ENCODE measurements at regions not wholly inside any gene's neighbourhood (a gene's known extent, or its start where the extent isn't known, plus 50 kb on each side); places are given as distances from the start of the nearest gene placed in this dataset.

GRCh38 chr12:77678621-77679020, 152.1 kb upstream of the NAV3 start:
- Histone ChIP-seq H2AFZ (ENCODE audit: low read depth, low read length) (no peak overlapping the region), H4K20me1 (replicated peaks; ENCODE audit: control insufficient read depth, insufficient read depth, low read length) (no peaks in the 10 kb centered on the region), H3K9me1 (ENCODE audit: control insufficient read depth, insufficient read depth, low read length) (no peaks in the 10 kb centered on the region), H3K9me3 (replicated peaks; ENCODE audit: control insufficient read depth, insufficient read depth, low read depth, low read length) (no peaks in the 10 kb centered on the region), H3K4me1 (replicated peaks in 1 of 2; ENCODE audit: control insufficient read depth in 2 of 2, insufficient read depth in 2 of 2, low read length in 2 of 2) (no peaks in the 10 kb centered on the region), H3K4me3 (no peak overlapping the region), H3K27me3 (ENCODE audit: control insufficient read depth in 2 of 2, insufficient read depth in 2 of 2, low read length in 2 of 2) (no peaks in the 10 kb centered on the region), H3K4me2 (ENCODE audit: insufficient read depth, low read length) (no peak overlapping the region), H3K9ac (ENCODE audit: insufficient read depth in 1 of 2, low read depth in 2 of 2, low read length in 2 of 2) (no peak overlapping the region), H3K36me3 (ENCODE audit: control insufficient read depth, insufficient read depth, low read length) (no peaks in the 10 kb centered on the region), H3K27ac (ENCODE audit: extremely low read depth, low read depth, low read length) (no peak overlapping the region), H3K79me2 (ENCODE audit: control insufficient read depth, insufficient read depth, low read length) (no peaks in the 10 kb centered on the region)
- no TSS peak for BruUV-seq (replicated peaks)
- ATAC-seq (no peak), FAIRE-seq (no peak), DNase-seq (ENCODE audit: extremely low read depth in 1 of 4, low spot score in 3 of 4) (no peak)
- TF ChIP-seq ZNF133 (CRISPR knock-in tag; IDR thresholded peaks at IDR 0.05) (no peak), CEBPG (CRISPR knock-in tag; IDR thresholded peaks at IDR 0.05) (no peak), CEBPG (tag; conservative IDR thresholded peaks at IDR 0.05 in 1 of 2, IDR thresholded peaks at IDR 0.05 in 1 of 2) (no peak), MCM7 (IDR thresholded peaks at IDR 0.05) (no peak), SMAD3 (CRISPR knock-in tag; conservative IDR thresholded peaks at IDR 0.05) (no peak), HDGF (IDR thresholded peaks at IDR 0.05) (no peak), ZFP30 (CRISPR knock-in tag; IDR thresholded peaks at IDR 0.05; ENCODE audit: borderline replicate concordance) (no peak), LCOR (CRISPR knock-in tag; IDR thresholded peaks at IDR 0.05) (no peak), MYBL2 (IDR thresholded peaks at IDR 0.05; ENCODE audit: low read depth) (no peak), MYBL2 (CRISPR knock-in tag; IDR thresholded peaks at IDR 0.05; ENCODE audit: borderline replicate concordance) (no peak), SMAD1 (IDR thresholded peaks at IDR 0.05; ENCODE audit: low read depth, low read length, partially characterized antibody) (no peak), ZNF696 (CRISPR knock-in tag; conservative IDR thresholded peaks at IDR 0.05) (no peak), LEF1 (IDR thresholded peaks at IDR 0.05) (no peak), CC2D1A (IDR thresholded peaks at IDR 0.05) (no peak), CREB3L1 (IDR thresholded peaks at IDR 0.05; ENCODE audit: borderline replicate concordance, low read depth) (no peak), NKRF (IDR thresholded peaks at IDR 0.05; ENCODE audit: borderline replicate concordance) (no peak), ATF1 (CRISPR knock-in tag; IDR thresholded peaks at IDR 0.05) (no peak), ATF1 (tag; IDR thresholded peaks at IDR 0.05) (no peak), ZNF507 (tag; conservative IDR thresholded peaks at IDR 0.05) (no peak), ARHGAP35 (IDR thresholded peaks at IDR 0.05; ENCODE audit: partially characterized antibody) (no peak)
- POLR2A ChIA-PET: no interaction called here
- CTCF ChIA-PET (ENCODE audit: low intra/inter-chr PET ratio): no interaction called here
- intact Hi-C loops (cut with micrococcal nuclease) (no loop called here), in situ Hi-C loops (cut with MboI) (no loop called here)
- 0% methylated on average over 1 of the region's 1 CpG for WGBS (ENCODE audit: insufficient coverage, low coverage, missing lambda C conversion rate)
